ENCODE measurements at regions not wholly inside any gene's neighbourhood (a gene's known extent, or its start where the extent isn't known, plus 50 kb on each side); places are given as distances from the start of the nearest gene placed in this dataset.

DNA sequence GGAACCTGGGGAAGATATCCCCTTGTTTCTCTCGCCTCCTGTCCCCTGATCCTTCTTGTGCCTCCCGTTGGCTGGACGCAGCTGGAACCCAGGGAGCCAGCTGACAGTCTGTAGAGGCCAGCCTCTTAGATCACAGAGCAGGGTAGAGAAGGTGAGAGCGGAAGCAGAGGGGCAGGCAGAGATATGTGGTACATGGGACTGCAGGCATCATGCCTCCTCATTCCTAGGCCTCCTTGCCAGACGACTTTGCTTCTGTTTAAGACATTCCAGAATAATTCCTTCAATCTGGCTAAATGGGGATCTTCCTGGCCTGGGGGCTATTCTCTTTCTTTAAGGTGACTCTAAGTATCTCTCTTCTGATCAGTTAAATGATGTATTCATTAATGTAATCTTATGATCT is 89.4 kb upstream of the MAX start:
- no peak for TF ChIP-seq POLR2AphosphoS5 (IDR thresholded peaks at IDR 0.05; ENCODE audit: low read depth)
- no peak for TF ChIP-seq CTCF (IDR thresholded peaks at IDR 0.05; ENCODE audit: insufficient read depth, low read length)

Measured in HL-60 (cell line).